ENCODE measurements at regions not wholly inside any gene's neighbourhood (a gene's known extent, or its start where the extent isn't known, plus 50 kb on each side); places are given as distances from the start of the nearest gene placed in this dataset.

GRCh38 chr4:123841447-123842121, 445.0 kb downstream of the SPRY1 start:
- Histone ChIP-seq H3K9me3 (ENCODE audit: severe bottlenecking) (no peaks in the 10 kb centered on the region), H3K36me3 (no peaks in the 10 kb centered on the region)

GRCh38 chr4:123843137-123843536, 446.5 kb downstream of the SPRY1 start:
- TF ChIP-seq, protein P1, sequence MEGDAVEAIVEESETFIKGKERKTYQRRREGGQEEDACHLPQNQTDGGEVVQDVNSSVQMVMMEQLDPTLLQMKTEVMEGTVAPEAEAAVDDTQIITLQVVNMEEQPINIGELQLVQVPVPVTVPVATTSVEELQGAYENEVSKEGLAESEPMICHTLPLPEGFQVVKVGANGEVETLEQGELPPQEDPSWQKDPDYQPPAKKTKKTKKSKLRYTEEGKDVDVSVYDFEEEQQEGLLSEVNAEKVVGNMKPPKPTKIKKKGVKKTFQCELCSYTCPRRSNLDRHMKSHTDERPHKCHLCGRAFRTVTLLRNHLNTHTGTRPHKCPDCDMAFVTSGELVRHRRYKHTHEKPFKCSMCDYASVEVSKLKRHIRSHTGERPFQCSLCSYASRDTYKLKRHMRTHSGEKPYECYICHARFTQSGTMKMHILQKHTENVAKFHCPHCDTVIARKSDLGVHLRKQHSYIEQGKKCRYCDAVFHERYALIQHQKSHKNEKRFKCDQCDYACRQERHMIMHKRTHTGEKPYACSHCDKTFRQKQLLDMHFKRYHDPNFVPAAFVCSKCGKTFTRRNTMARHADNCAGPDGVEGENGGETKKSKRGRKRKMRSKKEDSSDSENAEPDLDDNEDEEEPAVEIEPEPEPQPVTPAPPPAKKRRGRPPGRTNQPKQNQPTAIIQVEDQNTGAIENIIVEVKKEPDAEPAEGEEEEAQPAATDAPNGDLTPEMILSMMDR (IDR thresholded peaks at IDR 0.05; ENCODE audit: low read depth, low read length), result no peak
- Histone ChIP-seq H3K27ac (no peak overlapping the region), H3K4me3 (ENCODE audit: low read depth, low read length) (no peak overlapping the region)

More at GRCh38 chr4:123841447-123842121, 445.0 kb downstream of the SPRY1 start:
- Histone ChIP-seq H3K27me3 (ENCODE audit: insufficient read depth, low read depth, severe bottlenecking) (no peaks in the 10 kb centered on the region), H3K4me3 (ENCODE audit: low read depth, low read length) (no peak overlapping the region), H3K27ac (no peak overlapping the region)
- DNase-seq, result no peak
- TF ChIP-seq, protein P1 (IDR thresholded peaks at IDR 0.05; ENCODE audit: low read depth, low read length), result no peak

GRCh38 chr4:123844374-123844773, 447.8 kb downstream of the SPRY1 start:
- no peak for DNase-seq
- TF ChIP-seq, protein P1 (IDR thresholded peaks at IDR 0.05; ENCODE audit: low read depth, low read length), result no peak
- Histone ChIP-seq H3K27me3 (ENCODE audit: insufficient read depth, low read depth, severe bottlenecking) (no peaks in the 10 kb centered on the region), H3K27ac (no peak overlapping the region), H3K9me3 (ENCODE audit: severe bottlenecking) (no peaks in the 10 kb centered on the region), H3K4me3 (ENCODE audit: low read depth, low read length) (no peak overlapping the region), H3K36me3 (no peaks in the 10 kb centered on the region)

More at GRCh38 chr4:123843137-123843536, 446.5 kb downstream of the SPRY1 start:
- H3K9me3 ChIP-seq (ENCODE audit: severe bottlenecking), result no peaks in the 10 kb centered on the region
- H3K27me3 ChIP-seq (ENCODE audit: insufficient read depth, low read depth, severe bottlenecking), result no peaks in the 10 kb centered on the region
- no peak for DNase-seq
- no peaks in the 10 kb centered on the region for H3K36me3 ChIP-seq

DNA sequence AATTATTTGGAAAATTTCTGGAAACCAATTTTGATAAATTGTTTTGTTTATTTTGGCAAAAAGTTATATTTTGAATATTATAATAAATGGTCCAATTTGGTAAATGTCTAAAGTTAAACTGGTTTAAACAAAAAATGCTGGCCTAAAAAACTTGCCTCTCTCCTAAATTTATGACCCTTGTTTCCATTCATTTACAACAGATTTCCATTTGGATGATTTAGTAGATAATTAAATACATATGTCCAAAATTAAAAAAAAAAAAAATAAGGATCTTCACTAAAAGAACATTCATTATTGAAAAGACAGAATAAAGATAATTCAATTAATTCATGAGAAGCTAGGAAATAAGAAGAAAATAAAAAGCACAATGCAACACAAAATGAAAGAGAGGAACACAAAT, 449.5 kb downstream of the SPRY1 start:
- no peaks in the 10 kb centered on the region for H3K27me3 ChIP-seq (ENCODE audit: insufficient read depth, low read depth, severe bottlenecking)
- no peaks in the 10 kb centered on the region for H3K36me3 ChIP-seq
- H3K27ac ChIP-seq, result no peak overlapping the region
- TF ChIP-seq, protein P1 (IDR thresholded peaks at IDR 0.05; ENCODE audit: low read depth, low read length), result no peak
- no peak for DNase-seq
- H3K4me3 ChIP-seq (ENCODE audit: low read depth, low read length), result no peak overlapping the region
- no peaks in the 10 kb centered on the region for H3K9me3 ChIP-seq (ENCODE audit: severe bottlenecking)

DNA sequence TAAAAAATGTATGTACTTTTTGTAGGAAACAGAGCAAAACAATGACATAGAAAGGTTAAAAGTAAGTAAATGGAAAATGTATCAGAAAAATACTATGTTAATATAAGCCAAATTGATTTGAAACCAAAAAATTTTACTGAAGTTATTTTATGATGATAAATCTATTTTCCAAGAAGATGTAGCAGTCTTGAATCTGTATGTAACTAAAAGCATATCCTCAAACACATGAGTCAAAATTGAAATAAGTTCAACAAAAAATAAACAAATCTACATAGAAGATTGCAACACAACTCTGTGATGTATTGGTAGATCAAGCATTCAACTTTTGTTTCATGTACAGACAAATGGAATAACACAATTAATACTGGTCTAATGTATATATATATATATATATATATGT, 450.0 kb downstream of the SPRY1 start:
- Histone ChIP-seq H3K27me3 (ENCODE audit: insufficient read depth, low read depth, severe bottlenecking) (no peaks in the 10 kb centered on the region), H3K9me3 (ENCODE audit: severe bottlenecking) (no peaks in the 10 kb centered on the region), H3K36me3 (no peaks in the 10 kb centered on the region), H3K4me3 (ENCODE audit: low read depth, low read length) (no peak overlapping the region), H3K27ac (no peak overlapping the region)
- TF ChIP-seq, protein P1 (IDR thresholded peaks at IDR 0.05; ENCODE audit: low read depth, low read length), result no peak
- no peak for DNase-seq

GRCh38 chr4:123848606-123849005, 452.0 kb downstream of the SPRY1 start:
- DNase-seq, result no peak
- Histone ChIP-seq H3K9me3 (ENCODE audit: severe bottlenecking) (no peaks in the 10 kb centered on the region), H3K4me3 (ENCODE audit: low read depth, low read length) (no peak overlapping the region), H3K27ac (no peak overlapping the region), H3K36me3 (no peaks in the 10 kb centered on the region), H3K27me3 (ENCODE audit: insufficient read depth, low read depth, severe bottlenecking) (no peaks in the 10 kb centered on the region)
- TF ChIP-seq, protein P1 (IDR thresholded peaks at IDR 0.05; ENCODE audit: low read depth, low read length), result no peak
